Superior temporal gyrus (tissue), 1 donor: ENCODE measurements at regions not wholly inside any gene's neighbourhood (a gene's known extent, or its start where the extent isn't known, plus 50 kb on each side); places are given as distances from the start of the nearest gene placed in this dataset.

Source experiments
- DNase-seq: peaks from one replicate; pipeline ENCODE4 v3.0.0-alpha.2; 2016; ENCODE audit errors: extremely low spot score

DNA sequence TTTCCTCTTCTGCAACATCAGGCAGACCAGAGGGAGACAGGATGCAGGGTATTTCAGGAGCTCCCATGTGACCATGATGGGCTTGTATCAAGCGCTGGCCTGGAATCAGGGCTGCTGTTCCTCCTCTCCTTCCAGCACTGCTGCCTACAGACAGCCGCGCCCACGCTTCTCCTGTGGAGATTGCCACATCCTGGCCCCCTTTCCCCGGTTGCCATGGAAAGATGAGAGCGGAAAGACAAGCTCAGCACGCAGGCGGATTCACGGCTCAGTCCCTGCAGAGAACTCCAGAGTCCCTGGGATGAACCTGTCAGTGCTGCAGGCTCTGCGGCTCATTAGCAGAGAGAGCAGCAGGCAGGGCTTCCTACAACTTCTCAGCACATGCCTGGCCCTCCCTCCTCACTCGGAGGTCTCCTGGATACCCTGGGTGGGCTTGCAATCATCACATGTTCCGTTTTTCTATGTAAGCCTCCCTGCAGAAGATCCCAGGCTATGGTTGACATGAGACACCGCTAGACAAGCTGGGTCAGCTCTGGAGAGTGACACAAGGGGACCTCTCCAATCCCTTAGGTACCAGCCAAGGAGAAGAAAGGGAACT is 497.8 kb upstream of the MYT1L start:
- peak; percentile 76 for DNase-seq

DNA sequence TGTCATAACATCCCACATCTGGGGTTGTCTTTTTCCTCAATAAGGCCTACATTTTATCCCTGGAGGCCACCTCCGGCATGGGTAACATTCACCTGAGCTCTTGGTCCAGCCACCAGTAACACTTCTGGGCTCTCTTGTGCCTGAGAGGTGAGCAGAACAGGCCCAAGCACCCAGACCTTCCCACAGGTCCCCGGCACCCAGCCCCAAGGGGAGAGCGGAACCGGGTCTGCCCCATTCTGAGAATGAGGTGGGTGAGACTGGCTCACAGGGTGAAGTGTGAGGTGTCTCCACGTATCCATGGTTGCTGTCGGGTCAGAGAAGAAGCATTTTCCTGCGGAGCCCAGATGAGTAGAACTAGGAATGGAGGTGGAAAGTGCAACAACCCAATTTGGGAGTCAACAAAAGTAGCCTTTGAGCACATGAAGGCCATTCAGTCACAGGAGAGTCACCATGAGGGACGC is 496.7 kb upstream of the MYT1L start:
- no peak for DNase-seq

DNA sequence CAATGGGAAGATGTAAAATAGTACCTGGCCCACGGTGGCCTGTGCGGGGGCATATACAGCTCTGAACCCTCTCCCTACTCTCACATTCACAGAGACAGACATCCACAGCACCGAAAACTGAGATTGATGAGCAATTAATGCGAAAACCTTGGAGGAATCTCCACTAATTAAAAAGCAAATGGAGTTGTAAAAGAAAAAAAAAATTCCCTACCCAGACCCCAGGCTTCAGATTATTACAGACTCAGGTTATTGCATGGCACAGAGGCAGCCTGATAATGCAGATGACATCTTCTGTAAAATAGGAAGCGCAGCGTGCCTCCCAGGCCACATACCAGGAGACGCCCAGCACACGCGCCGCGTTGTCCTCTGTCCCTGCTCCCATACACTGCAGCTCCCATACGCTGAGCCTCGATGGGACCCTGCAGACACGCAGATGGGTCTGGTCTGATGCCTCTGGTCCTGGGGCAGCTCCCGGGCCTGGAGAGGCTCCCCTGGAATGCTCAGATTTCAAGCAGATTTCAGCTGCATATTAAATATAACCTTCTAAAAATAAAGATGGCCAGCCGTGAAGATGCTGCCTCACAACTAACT is 496.1 kb upstream of the MYT1L start:
- no peak for DNase-seq

DNA sequence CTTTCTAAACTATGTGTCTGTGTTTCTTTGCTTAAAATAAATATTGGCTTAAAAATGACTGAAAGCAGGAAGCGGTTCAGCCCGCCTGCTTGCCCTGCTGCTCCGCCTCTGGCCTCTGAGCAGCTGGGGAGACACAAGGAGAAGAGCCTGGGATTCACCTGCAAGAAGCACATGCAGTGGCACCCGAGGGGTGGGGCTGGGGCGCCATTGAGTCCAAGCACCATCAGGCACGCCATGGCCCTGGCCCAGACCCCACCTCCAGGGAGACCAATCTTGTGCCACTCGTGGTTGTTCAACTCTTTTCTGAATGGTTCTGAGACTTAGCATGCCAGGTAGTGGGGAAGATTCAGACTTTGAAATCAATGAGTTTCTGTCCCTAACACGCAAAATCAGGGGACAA is 495.5 kb upstream of the MYT1L start:
- DNase-seq: no peak

DNA sequence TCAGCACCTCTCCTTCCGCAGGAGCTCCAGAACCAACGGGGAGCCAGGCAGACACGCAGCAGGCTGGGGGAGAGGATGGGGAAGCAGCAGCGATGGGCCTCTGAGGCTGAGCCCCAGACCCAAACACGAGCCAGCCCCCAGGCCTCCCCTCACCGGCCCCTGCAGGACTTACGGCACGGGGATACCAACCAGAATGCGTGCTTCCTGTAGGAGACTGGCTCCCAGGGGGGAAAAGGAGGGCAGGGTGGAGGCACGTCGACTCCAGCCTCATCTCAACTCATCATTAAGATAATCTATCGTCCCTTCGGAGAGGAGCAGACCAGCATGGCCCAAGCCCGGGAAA is 495.1 kb upstream of the MYT1L start:
- no peak for DNase-seq

DNA sequence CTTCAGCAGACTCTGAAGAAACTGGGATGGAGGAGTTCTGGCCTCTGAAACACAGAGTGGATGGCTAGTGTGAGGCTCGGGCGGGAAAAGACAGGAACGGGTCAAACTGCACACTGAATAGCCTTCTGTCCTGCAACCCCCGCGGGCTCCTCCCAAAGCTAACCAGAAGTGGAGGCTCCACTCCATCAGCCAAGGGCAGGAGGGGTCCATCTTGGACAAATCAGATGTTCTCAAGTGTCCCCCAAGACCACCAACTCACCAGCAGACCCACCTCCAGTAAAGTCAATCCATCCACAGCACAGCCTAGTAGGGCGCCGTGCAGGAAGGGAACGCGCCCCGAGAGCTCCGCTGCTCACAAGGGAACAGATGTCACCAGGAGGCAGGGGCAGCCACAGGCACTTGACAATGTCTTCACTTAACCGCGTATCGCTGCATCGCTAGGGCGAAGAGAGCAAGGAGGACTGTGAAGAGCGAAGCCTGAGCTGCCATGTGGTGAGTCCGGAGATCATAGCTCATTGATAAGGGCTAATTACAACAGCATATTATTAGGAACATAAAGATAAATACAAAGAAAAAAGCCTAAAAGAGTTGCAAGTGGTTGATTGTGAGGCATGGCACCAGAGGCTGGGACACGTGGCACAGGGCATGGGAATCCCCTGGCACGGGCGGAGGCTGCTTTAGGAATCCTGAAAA is 494.6 kb upstream of the MYT1L start:
- no peak for DNase-seq

GRCh38 chr2:2825062-2825461 is 494.0 kb upstream of the MYT1L start:
- no peak for DNase-seq

GRCh38 chr2:2824588-2824987 is 493.5 kb upstream of the MYT1L start:
- no peak for DNase-seq

DNA sequence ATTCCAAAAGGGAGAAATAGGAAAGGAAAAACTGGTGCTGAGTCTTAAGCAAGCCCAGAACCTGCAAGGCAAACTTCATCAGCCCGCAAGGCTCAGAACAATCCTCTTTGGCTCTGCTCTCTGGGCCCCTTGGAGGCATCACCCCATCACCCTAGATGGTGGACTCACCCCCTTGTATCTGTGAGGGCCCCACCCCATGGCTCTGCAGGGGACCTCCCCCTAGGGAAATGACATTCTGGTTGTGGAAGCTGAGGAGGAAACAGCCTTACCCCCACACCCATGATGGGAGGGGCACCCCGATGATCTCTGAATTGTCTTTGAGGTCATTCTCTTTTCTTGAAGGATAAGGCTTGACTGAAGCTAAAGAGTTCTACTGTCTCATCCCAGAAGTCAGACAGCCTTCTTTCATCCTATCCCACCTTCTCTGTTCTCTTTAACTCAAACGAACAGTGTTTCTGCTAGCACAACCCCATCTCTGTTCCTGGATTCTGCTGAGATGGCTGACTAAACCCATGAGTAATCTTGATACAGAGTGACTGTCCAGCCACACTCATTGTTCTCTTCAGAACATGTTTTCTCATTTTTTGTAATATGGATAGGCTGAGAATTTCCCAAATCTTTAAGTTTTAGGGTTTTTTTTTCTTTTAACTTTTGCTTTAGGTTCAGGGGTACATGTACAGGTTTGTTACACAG is 492.1 kb upstream of the MYT1L start:
- DNase-seq: no peak

DNA sequence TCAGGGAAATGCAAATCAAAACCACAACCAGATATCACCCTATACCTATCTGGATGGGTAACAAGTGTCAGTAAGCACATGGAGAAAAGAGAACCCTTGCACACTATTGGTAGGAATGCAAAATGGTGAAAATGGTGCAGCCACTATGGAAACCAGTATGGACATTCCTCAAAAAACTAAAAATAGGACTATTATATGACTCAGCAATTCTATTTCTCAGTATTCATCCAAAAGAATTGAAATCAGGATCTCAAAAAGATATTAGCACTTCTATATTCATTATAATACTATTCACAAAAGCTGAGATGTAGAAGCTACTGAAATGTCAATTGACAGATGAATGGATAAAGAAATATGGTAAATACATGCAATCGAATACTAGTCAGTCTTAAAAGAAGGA is 491.1 kb upstream of the MYT1L start:
- DNase-seq: no peak

GRCh38 chr2:2812648-2813047 is 481.6 kb upstream of the MYT1L start:
- no peak for DNase-seq

DNA sequence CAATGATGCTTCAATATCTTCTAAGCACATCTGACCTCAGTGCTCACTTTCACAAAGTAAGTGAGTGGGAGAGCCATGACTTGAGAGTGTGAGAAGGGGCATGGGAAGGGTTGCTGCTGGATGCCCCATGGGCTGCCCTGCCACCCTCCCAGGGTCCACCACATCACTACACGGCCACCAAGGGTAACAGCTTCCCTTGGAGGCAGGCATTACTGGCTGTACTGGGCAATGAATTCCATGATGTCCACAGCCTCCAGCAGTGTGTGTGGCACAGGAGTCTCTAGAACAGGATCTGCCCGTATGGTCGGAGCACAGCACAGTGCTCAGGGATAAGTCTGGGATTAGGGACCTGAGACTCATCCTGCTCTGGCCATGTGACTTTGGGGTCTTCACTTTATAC is 481.0 kb upstream of the MYT1L start:
- DNase-seq: no peak

DNA sequence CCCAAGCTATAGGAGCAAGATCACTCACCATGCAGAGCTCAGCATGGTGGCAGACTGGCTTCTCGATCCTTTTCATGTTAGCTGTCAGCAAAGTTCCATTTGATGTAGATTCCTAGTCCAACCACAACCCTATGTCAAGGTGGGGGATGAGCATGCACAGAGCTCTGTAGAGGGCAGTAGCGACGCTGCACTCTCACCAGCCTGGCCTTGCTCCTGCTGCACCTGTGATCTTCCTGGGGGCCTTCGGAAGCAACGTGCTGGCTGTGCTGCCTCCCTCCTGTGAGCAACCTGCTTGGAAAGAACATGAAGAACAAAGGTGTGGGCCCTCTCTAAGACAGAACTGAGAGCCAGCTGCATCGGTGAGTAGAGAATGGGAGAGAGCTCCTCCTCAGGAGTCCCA is 479.4 kb upstream of the MYT1L start:
- no peak for DNase-seq

GRCh38 chr2:2809771-2810170 is 478.7 kb upstream of the MYT1L start:
- DNase-seq: no peak

DNA sequence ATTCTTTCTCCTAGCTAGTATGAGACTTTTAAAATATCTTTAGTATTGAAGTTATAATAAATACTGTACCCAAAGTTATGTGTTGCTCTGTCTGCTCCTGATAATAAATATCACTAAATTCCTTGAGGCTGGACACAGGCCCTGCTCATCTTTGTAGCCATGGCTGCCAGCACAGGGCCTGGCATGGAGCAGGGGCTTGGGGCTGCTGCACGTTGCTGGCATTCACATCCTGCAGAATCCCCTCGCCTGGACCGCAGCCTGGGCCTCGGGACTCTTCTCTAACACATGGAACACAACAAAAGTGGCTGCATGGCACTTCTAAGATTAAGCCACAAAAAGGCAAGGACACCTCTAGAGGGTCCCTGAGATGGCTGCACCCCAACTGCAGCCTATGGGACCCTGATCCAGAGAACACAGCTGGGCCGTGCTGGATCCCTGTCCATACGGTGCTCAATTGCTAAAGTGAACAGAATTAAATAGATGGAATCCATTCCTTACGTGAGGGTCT is 477.5 kb upstream of the MYT1L start:
- no peak for DNase-seq

- DNase-seq: no peak
These were observed 475.6 kb upstream of the MYT1L start for GRCh38 chr2:2806711-2807110.

DNA sequence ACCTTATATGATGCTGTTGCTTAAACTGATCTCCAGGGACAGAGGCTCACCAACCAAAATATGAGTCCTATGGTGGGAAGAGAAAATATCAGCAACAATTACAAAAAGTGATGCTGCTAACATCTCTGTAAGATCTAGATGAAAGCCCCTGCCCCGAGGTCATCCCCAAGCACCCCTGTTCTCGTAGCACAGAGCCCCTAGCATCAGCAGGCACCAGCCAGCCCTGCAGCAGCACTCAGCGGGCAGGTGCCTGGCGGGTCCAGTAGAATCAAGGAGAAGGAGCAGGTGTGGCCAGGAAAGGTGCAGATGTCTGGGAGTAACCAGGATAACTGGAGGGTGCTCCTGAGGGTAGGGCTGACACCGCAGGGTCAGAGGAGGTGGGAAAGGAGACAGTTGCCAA is 474.2 kb upstream of the MYT1L start:
- no peak for DNase-seq

GRCh38 chr2:2804528-2804927 is 473.5 kb upstream of the MYT1L start:
- no peak for DNase-seq

GRCh38 chr2:2801458-2801857 is 470.4 kb upstream of the MYT1L start:
- DNase-seq: no peak

- no peak for DNase-seq
These were observed 469.6 kb upstream of the MYT1L start for GRCh38 chr2:2800697-2801096.

DNA sequence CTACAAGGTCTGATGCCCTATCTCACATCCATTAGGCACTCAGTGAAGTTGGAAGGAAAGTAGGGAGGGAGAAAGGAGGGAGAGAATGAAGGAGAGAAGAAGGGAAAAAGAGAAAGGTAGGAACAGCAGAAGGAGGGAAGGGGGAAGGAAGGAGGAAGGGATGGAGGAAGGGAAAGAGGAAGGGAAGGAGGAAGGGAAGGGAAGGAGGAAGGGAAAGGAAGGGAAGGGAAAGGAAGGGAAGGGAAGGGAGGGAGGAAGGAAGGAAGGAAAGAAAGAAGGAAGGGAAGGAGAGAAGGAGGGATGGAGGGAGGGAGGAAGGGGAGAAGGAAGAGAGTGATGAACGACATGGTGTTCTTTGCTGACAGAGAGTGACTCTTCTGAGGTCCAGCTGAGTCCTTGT is 468.9 kb upstream of the MYT1L start:
- DNase-seq: no peak

- no peak for DNase-seq
These were observed 468.1 kb upstream of the MYT1L start for GRCh38 chr2:2799151-2799697.
